Skeletal muscle tissue (tissue), 3 donors: ENCODE measurements at regions not wholly inside any gene's neighbourhood (a gene's known extent, or its start where the extent isn't known, plus 50 kb on each side); places are given as distances from the start of the nearest gene placed in this dataset.
"Not testable (repeated sequence)": the region's sequence is repeated elsewhere in the genome, so short reads cannot be mapped to it uniquely, and the experiment has no call there.

ENCODE experiments used
- H3K27ac ChIP-seq: one replicate; pipeline ENCODE4 v1.7.0; 2013; ENCODE audit warnings: mild to moderate bottlenecking, low read depth, low read length, inconsistent platforms
- H3K27me3 ChIP-seq, 3 donors: one replicate each; pipeline ENCODE4 v1.7.0; 2013; ENCODE audit warnings: low read length in 3 of 3; ENCODE audit not compliant: control insufficient read depth in 3 of 3, insufficient read depth in 3 of 3
- H3K36me3 ChIP-seq, 3 donors: one replicate each; pipeline ENCODE4 v1.7.0; 2013; ENCODE audit warnings: low read length in 3 of 3; ENCODE audit not compliant: control insufficient read depth in 3 of 3, insufficient read depth in 3 of 3
- H3K4me1 ChIP-seq, 3 donors: one replicate each; pipeline ENCODE4 v1.7.0; 2013; ENCODE audit warnings: low read length in 3 of 3, mild to moderate bottlenecking in 3 of 3; ENCODE audit not compliant: control insufficient read depth in 3 of 3, insufficient read depth in 3 of 3
- H3K4me3 ChIP-seq, 3 donors: one replicate each; pipeline ENCODE4 v1.7.0; 2013; ENCODE audit warnings: low read length in 3 of 3
- H3K9ac ChIP-seq, 3 donors: one replicate each; pipeline ENCODE4 v1.7.0; 2013; ENCODE audit warnings: low read length in 3 of 3, mild to moderate bottlenecking in 3 of 3, moderate library complexity in 2 of 3, low read depth in 1 of 3
- H3K9me3 ChIP-seq, 3 donors: one replicate each; pipeline ENCODE4 v1.7.0; 2013; ENCODE audit warnings: low read length in 3 of 3; ENCODE audit not compliant: control insufficient read depth in 3 of 3
- donor health status: Osteomylitis.

GRCh38 chr12:89234324-89235114 lies 117.8 kb downstream of the DUSP6 start:
- Histone ChIP-seq H3K4me3 (no peak overlapping the region), H3K36me3 (no peaks in the 10 kb centered on the region), H3K4me1 (peaks cover 2 to 6% (median 5%) of the 10 kb centered on the region in 3 donors), H3K27me3 (no peaks in the 10 kb centered on the region), H3K9ac (no peak overlapping the region), H3K27ac (no peak overlapping the region), H3K9me3 (no peaks in the 10 kb centered on the region)

- H3K4me1 ChIP-seq: peaks cover 0 to 3% (median 2%) of the 10 kb centered on the region in 3 donors
- H3K36me3 ChIP-seq: no peaks in the 10 kb centered on the region
- H3K27ac ChIP-seq: no peak overlapping the region
- H3K9ac ChIP-seq: no peak overlapping the region
- no peak overlapping the region for H3K4me3 ChIP-seq
- no peaks in the 10 kb centered on the region for H3K9me3 ChIP-seq
- H3K27me3 ChIP-seq: no peaks in the 10 kb centered on the region
These were observed 120.6 kb downstream of the DUSP6 start for GRCh38 chr12:89231686-89232085.

GRCh38 chr12:89230376-89231315 lies 121.7 kb downstream of the DUSP6 start:
- H3K9ac ChIP-seq: no peak overlapping the region
- H3K27ac ChIP-seq: no peak overlapping the region
- H3K4me3 ChIP-seq: no peak overlapping the region
- no peaks in the 10 kb centered on the region for H3K9me3 ChIP-seq
- H3K36me3 ChIP-seq: no peaks in the 10 kb centered on the region
- H3K27me3 ChIP-seq: no peaks in the 10 kb centered on the region
- peaks cover 0 to 4% (median 3%) of the 10 kb centered on the region in 3 donors for H3K4me1 ChIP-seq

GRCh38 chr12:89228491-89228890 lies 123.8 kb downstream of the DUSP6 start:
- no peak overlapping the region for H3K9ac ChIP-seq
- H3K4me1 ChIP-seq: peaks cover 0 to 5% (median 3%) of the 10 kb centered on the region in 3 donors
- no peaks in the 10 kb centered on the region for H3K9me3 ChIP-seq
- H3K36me3 ChIP-seq: no peaks in the 10 kb centered on the region
- no peak overlapping the region for H3K4me3 ChIP-seq
- no peaks in the 10 kb centered on the region for H3K27me3 ChIP-seq
- no peak overlapping the region for H3K27ac ChIP-seq

- Histone ChIP-seq H3K27me3 (no peaks in the 10 kb centered on the region), H3K4me3 (no peak overlapping the region), H3K36me3 (no peaks in the 10 kb centered on the region), H3K27ac (no peak overlapping the region), H3K9me3 (no peaks in the 10 kb centered on the region), H3K9ac (no peak overlapping the region), H3K4me1 (peaks cover 0 to 5% (median 3%) of the 10 kb centered on the region in 3 donors)
These were observed 124.5 kb downstream of the DUSP6 start for GRCh38 chr12:89227774-89228173.

GRCh38 chr12:89225808-89226411 lies 126.4 kb downstream of the DUSP6 start:
- no peak overlapping the region for H3K4me3 ChIP-seq
- H3K27ac ChIP-seq: peak overlapping the region; percentile 52
- H3K27me3 ChIP-seq: no peaks in the 10 kb centered on the region
- no peaks in the 10 kb centered on the region for H3K36me3 ChIP-seq
- no peak overlapping the region for H3K9ac ChIP-seq
- H3K4me1 ChIP-seq: peaks cover 0 to 5% (median 2%) of the 10 kb centered on the region in 3 donors
- H3K9me3 ChIP-seq: no peaks in the 10 kb centered on the region

GRCh38 chr12:89225401-89225800 lies 126.9 kb downstream of the DUSP6 start:
- Histone ChIP-seq H3K9me3 (no peaks in the 10 kb centered on the region), H3K4me3 (no peak overlapping the region), H3K9ac (no peak overlapping the region), H3K27me3 (no peaks in the 10 kb centered on the region), H3K36me3 (no peaks in the 10 kb centered on the region), H3K27ac (peak overlapping the region; percentile 52), H3K4me1 (peaks cover 0 to 4% (median 0%) of the 10 kb centered on the region in 3 donors)

- not testable (repeated sequence) for H3K9ac ChIP-seq, H3K36me3 ChIP-seq, H3K4me3 ChIP-seq, H3K4me1 ChIP-seq, H3K27ac ChIP-seq, H3K9me3 ChIP-seq, H3K27me3 ChIP-seq
These were observed 129.7 kb downstream of the DUSP6 start for GRCh38 chr12:89222580-89222979.

- Histone ChIP-seq H3K4me1 (no peaks in the 10 kb centered on the region), H3K27me3 (no peaks in the 10 kb centered on the region), H3K27ac (no peak overlapping the region), H3K9ac (no peak overlapping the region), H3K36me3 (no peaks in the 10 kb centered on the region), H3K4me3 (no peak overlapping the region), H3K9me3 (no peaks in the 10 kb centered on the region)
These were observed 134.8 kb downstream of the DUSP6 start for GRCh38 chr12:89217472-89217871.
